OCI-LY3 (cell line): ENCODE measurements at regions not wholly inside any gene's neighbourhood (a gene's known extent, or its start where the extent isn't known, plus 50 kb on each side); places are given as distances from the start of the nearest gene placed in this dataset.
"Not testable (repeated sequence)": the region's sequence is repeated elsewhere in the genome, so short reads cannot be mapped to it uniquely, and the experiment has no call there.

ENCODE experiments used
- H2AFZ ChIP-seq: fragments of 200-600, 300-600 bp; shearing (Covaris generic); 2 replicates; pipeline ENCODE4 v1.6.0; 2014; ENCODE audit warnings: antibody characterized with exemption, low read depth, low read length
- H3K27ac ChIP-seq: fragments of 200-600, 300-600 bp; sonication (generic); 2 replicates; pipeline ENCODE4 v1.5.1; 2014; ENCODE audit warnings: mild to moderate bottlenecking, low read length, moderate library complexity, mixed read lengths
- H3K27me3 ChIP-seq: fragments of 200-600, 300-600 bp; sonication (generic); 2 replicates; pipeline ENCODE4 v1.6.1; 2014; ENCODE audit warnings: low read depth, low read length, mixed read lengths
- H3K36me3 ChIP-seq: fragments of 200-600, 300-600 bp; sonication (generic); replicated peaks from 2 replicates; pipeline ENCODE3; 2014; ENCODE audit warnings: low read depth, low read length, mixed read lengths
- H3K4me1 ChIP-seq: fragments of 300-600, 200-600 bp; sonication (generic); 2 replicates; pipeline ENCODE4 v1.6.1; 2014; ENCODE audit warnings: low read length, mixed read lengths
- H3K4me2 ChIP-seq: fragments of 200-600, 300-600 bp; sonication (generic); 2 replicates; pipeline ENCODE4 v1.6.1; 2014; ENCODE audit warnings: low read length, mixed read lengths
- H3K4me3 ChIP-seq: fragments of 300-600, 200-600 bp; sonication (generic); 2 replicates; pipeline ENCODE4 v1.5.1; 2014; ENCODE audit warnings: antibody characterized with exemption, mild to moderate bottlenecking, low read length, moderate library complexity
- H3K79me2 ChIP-seq: fragments of 300-600, 200-600 bp; shearing (Covaris generic); 2 replicates; pipeline ENCODE4 v1.6.1; 2014; ENCODE audit warnings: mild to moderate bottlenecking, low read length, mixed read lengths
- H3K9ac ChIP-seq: fragments of 300-600, 200-600 bp; shearing (Covaris generic); 2 replicates; pipeline ENCODE4 v1.6.0; 2014; ENCODE audit warnings: mild to moderate bottlenecking, low read length, moderate library complexity
- H3K9me3 ChIP-seq: fragments of 200-600, 300-600 bp; shearing (Covaris generic); 2 replicates; pipeline ENCODE4 v1.6.1; 2014; ENCODE audit warnings: low read length, mixed read lengths; ENCODE audit not compliant: insufficient read depth
- H4K20me1 ChIP-seq: fragments of 200-600, 300-600 bp; sonication (generic); 2 replicates; pipeline ENCODE4 v1.6.1; 2016; ENCODE audit warnings: low read length, mixed read lengths; ENCODE audit not compliant: insufficient read depth
- CTCF ChIP-seq: fragments of 200-600, 300-600 bp; sonication (generic); IDR thresholded peaks from 2 replicates; pipeline ENCODE4 v1.5.1; 2014; ENCODE audit warnings: antibody characterized with exemption, low read length, low read depth
- EZH2phosphoT487 ChIP-seq: fragments of 200-600 bp; shearing (Covaris generic); IDR thresholded peaks from 2 replicates; pipeline ENCODE4 v1.6.1; 2018; ENCODE audit warnings: antibody characterized with exemption, mixed run types, low read depth

GRCh38 chr22:23485490-23485889 lies 94.6 kb downstream of the IGLL1 start:
- Histone ChIP-seq H3K27me3 (peaks cover 51% of the 10 kb centered on the region), H3K4me2 (no peak overlapping the region), H3K9me3 (no peaks in the 10 kb centered on the region), H3K4me1 (no peaks in the 10 kb centered on the region), H2AFZ (no peak overlapping the region), H3K4me3 (no peak overlapping the region), H3K27ac (no peak overlapping the region), H4K20me1 (no peaks in the 10 kb centered on the region), H3K9ac (no peak overlapping the region), H3K36me3 (no peaks in the 10 kb centered on the region), H3K79me2 (no peaks in the 10 kb centered on the region)
- TF ChIP-seq EZH2phosphoT487 (no peak), CTCF (no peak)

- H3K4me1 ChIP-seq, result no peaks in the 10 kb centered on the region
- peaks cover 56% of the 10 kb centered on the region for H3K27me3 ChIP-seq
- TF ChIP-seq EZH2phosphoT487, result no peak
- no peak for TF ChIP-seq CTCF
- H3K4me2 ChIP-seq, result no peak overlapping the region
- no peak overlapping the region for H2AFZ ChIP-seq
- no peak overlapping the region for H3K9ac ChIP-seq
- no peaks in the 10 kb centered on the region for H3K9me3 ChIP-seq
- no peaks in the 10 kb centered on the region for H3K36me3 ChIP-seq
- H3K27ac ChIP-seq, result no peak overlapping the region
- no peaks in the 10 kb centered on the region for H3K79me2 ChIP-seq
- no peaks in the 10 kb centered on the region for H4K20me1 ChIP-seq
- no peak overlapping the region for H3K4me3 ChIP-seq
Measured at GRCh38 chr22:23484651-23485050, 95.4 kb downstream of the IGLL1 start.

- Histone ChIP-seq H3K79me2 (no peaks in the 10 kb centered on the region), H3K4me1 (no peaks in the 10 kb centered on the region), H3K4me2 (no peak overlapping the region), H3K27ac (no peak overlapping the region), H3K36me3 (no peaks in the 10 kb centered on the region), H2AFZ (no peak overlapping the region), H3K4me3 (no peak overlapping the region), H3K9ac (no peak overlapping the region), H4K20me1 (no peaks in the 10 kb centered on the region), H3K27me3 (peaks cover 60% of the 10 kb centered on the region), H3K9me3 (no peaks in the 10 kb centered on the region)
- TF ChIP-seq EZH2phosphoT487 (no peak), CTCF (no peak)
Measured at GRCh38 chr22:23481369-23481768, 98.7 kb downstream of the IGLL1 start.

- Histone ChIP-seq H3K36me3 (no peaks in the 10 kb centered on the region), H2AFZ (no peak overlapping the region), H3K9me3 (no peaks in the 10 kb centered on the region), H3K4me2 (no peak overlapping the region), H3K4me3 (no peak overlapping the region), H3K9ac (no peak overlapping the region), H3K4me1 (no peaks in the 10 kb centered on the region), H3K27me3 (peaks cover 49% of the 10 kb centered on the region), H3K79me2 (no peaks in the 10 kb centered on the region), H4K20me1 (no peaks in the 10 kb centered on the region), H3K27ac (no peak overlapping the region)
- TF ChIP-seq CTCF (no peak), EZH2phosphoT487 (no peak)
Measured at GRCh38 chr22:23478175-23478574, 101.9 kb downstream of the IGLL1 start.

GRCh38 chr22:23474531-23474930 lies 105.6 kb downstream of the IGLL1 start:
- not testable (repeated sequence) for H3K4me3 ChIP-seq, H3K36me3 ChIP-seq, H3K9ac ChIP-seq, H2AFZ ChIP-seq, H3K9me3 ChIP-seq, H3K27ac ChIP-seq, H4K20me1 ChIP-seq, H3K4me2 ChIP-seq, H3K79me2 ChIP-seq, H3K4me1 ChIP-seq
- H3K27me3 ChIP-seq, result peaks cover 24% of the 10 kb centered on the region
